Aorta (tissue), 5 donors: ENCODE measurements at regions not wholly inside any gene's neighbourhood (a gene's known extent, or its start where the extent isn't known, plus 50 kb on each side); places are given as distances from the start of the nearest gene placed in this dataset.
A peak's percentile ranks its signal among the peaks of the same experiment; 100 is the strongest.

Experiments used
- ATAC-seq: fragments of 200-7000 bp; cut with Tn5 transposase; one replicate; pipeline ENCODE4 v1.9.1; 2022; ENCODE audit warnings: moderate library complexity; ENCODE audit not compliant: low FRiP score
- DNase-seq, 2 donors: peaks; one replicate each; pipeline ENCODE4 v3.0.0-alpha.2; 2020
- H3K27ac ChIP-seq, 2 donors: one replicate each; pipeline ENCODE4 v1.5.1; 2013; ENCODE audit warnings: low read length in 2 of 2, mild to moderate bottlenecking in 2 of 2, moderate library complexity in 2 of 2, control low read depth in 1 of 2, inconsistent platforms in 1 of 2, low read depth in 1 of 2
- H3K27me3 ChIP-seq, 2 donors: one replicate each; pipeline ENCODE4 v1.6.1; 2013; ENCODE audit warnings: control low read depth in 1 of 2, low read length in 1 of 2, mild to moderate bottlenecking in 1 of 2, moderate library complexity in 1 of 2; ENCODE audit not compliant: insufficient read depth in 2 of 2, control insufficient read depth in 1 of 2
- H3K36me3 ChIP-seq, 2 donors: one replicate each; pipeline ENCODE4 v1.6.1; 2013; ENCODE audit warnings: control low read depth in 1 of 2, low read length in 1 of 2, mild to moderate bottlenecking in 1 of 2; ENCODE audit not compliant: insufficient read depth in 2 of 2, control insufficient read depth in 1 of 2
- H3K4me1 ChIP-seq, 2 donors: one replicate each; pipeline ENCODE4 v1.6.1; 2013; ENCODE audit warnings: low read length in 2 of 2, control low read depth in 1 of 2, mild to moderate bottlenecking in 1 of 2, moderate library complexity in 1 of 2; ENCODE audit not compliant: insufficient read depth in 2 of 2, control insufficient read depth in 1 of 2
- H3K4me3 ChIP-seq, 2 donors: one replicate each; pipeline ENCODE4 v1.5.1; 2013; ENCODE audit warnings: low read length in 2 of 2, control low read depth in 1 of 2, mild to moderate bottlenecking in 1 of 2
- H3K9me3 ChIP-seq: one replicate; pipeline ENCODE4 v1.6.1; 2013; ENCODE audit warnings: mild to moderate bottlenecking, low read length; ENCODE audit not compliant: control insufficient read depth
- whole genome bisulfite sequencing, 2 donors: extraction: QIAGEN DNeasy Blood & Tissue Kit; methylation state at CpG; one replicate each; pipeline ENCODE4 v1.1.7; 2013; 5-methylcytosine and 5-hydroxymethylcytosine counted together
- intact Hi-C, 2 donors: fragments of 100-400 bp; cut with DNase I; formaldehyde crosslinking; loops; one replicate each; pipeline versions ENCODE4 v1.14.2 to v1.15.0; 2022
- donor health status: healthy with polysubstance abuse.
- donor health status: Bipolar disorder and iron deficiency.
- donor health status: DM: no; HTN: no; CAD: no.
- donor health status: DM: no; HTN: no; CAD: no.
- donor health status: DM: yes; HTN: yes; CAD: no.

GRCh38 chr10:62626817-62627216, 177.7 kb upstream of the ADO start:
- DNase-seq (no peak), ATAC-seq (no peak)
- Histone ChIP-seq H3K27ac (no peak overlapping the region), H3K9me3 (no peaks in the 10 kb centered on the region), H3K36me3 (no peaks in the 10 kb centered on the region), H3K4me3 (no peak overlapping the region), H3K4me1 (no peaks in the 10 kb centered on the region), H3K27me3 (no peaks in the 10 kb centered on the region)
- intact Hi-C loops, result no loop called here
- 21 to 29% methylated on average over 2 of the region's 2 CpGs for WGBS, 2 donors

DNA sequence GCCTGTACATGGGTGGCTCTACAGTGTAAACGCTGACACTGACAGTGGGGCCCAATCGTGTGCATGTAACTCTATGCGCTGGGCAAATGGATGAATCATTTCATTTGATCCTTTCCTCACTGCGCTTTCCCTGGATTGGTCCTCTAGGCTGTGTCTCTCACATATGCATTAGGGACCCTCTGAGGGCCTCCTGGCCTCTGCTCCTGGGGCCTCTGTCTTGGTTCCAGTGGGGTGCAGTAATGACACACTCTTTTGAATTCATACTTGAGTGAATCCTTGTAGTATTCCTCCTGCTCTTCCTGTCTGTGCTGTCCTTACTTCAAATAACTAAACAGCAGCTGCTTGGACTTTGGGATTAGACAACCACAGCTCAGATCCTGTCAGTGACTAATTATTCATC, 176.5 kb upstream of the ADO start:
- WGBS, 2 donors, result 89 to 94% methylated on average over 4 of the region's 4 CpGs
- H3K4me3 ChIP-seq, result no peak overlapping the region

DNA sequence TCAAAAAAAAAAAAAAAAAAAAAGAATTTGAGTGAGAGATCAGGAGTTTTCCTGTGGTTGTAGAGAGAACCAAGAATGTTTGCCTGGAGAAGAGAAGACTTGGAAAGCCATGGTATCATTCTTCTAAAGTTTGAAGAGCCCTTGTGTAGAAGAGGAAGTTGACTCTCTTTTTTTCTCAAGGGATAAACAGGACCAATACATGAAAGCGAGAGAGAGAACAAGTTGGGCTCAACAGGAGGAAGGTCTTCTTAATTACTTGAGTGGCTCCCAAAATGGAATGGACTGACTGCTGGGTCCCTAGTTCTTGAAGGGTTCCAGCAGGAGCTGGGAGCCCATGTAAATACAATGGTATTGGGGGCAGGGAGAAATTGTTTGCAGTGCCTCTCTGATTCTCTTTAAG, 173.3 kb upstream of the ADO start:
- WGBS, 2 donors, result 58 to 100% methylated on average over 1 of the region's 1 CpG

More for the DNA sequence above, 176.5 kb upstream of the ADO start:
- H3K4me1 ChIP-seq, result no peaks in the 10 kb centered on the region
- DNase-seq (no peak), ATAC-seq (no peak)
- no peak overlapping the region for H3K27ac ChIP-seq
- no peaks in the 10 kb centered on the region for H3K27me3 ChIP-seq
- intact Hi-C loops, result no loop called here
- H3K9me3 ChIP-seq, result no peaks in the 10 kb centered on the region
- no peaks in the 10 kb centered on the region for H3K36me3 ChIP-seq

GRCh38 chr10:62632071-62632809, 172.3 kb upstream of the ADO start:
- H3K27me3 ChIP-seq, result no peaks in the 10 kb centered on the region
- no peaks in the 10 kb centered on the region for H3K9me3 ChIP-seq
- no peak overlapping the region for H3K4me3 ChIP-seq
- ATAC-seq, result peak; percentile 57
- DNase-seq, result peak in 1 of 2 donors; percentile 64
- intact Hi-C loops, result no loop called here
- no peak overlapping the region for H3K27ac ChIP-seq
- WGBS, 2 donors, result 43 to 49% methylated on average over 12 of the region's 12 CpGs
- no peaks in the 10 kb centered on the region for H3K4me1 ChIP-seq
- H3K36me3 ChIP-seq, result no peaks in the 10 kb centered on the region

More for the DNA sequence above, 173.3 kb upstream of the ADO start:
- intact Hi-C loops, result no loop called here
- Histone ChIP-seq H3K4me3 (no peak overlapping the region), H3K4me1 (no peaks in the 10 kb centered on the region), H3K27me3 (no peaks in the 10 kb centered on the region), H3K27ac (no peak overlapping the region), H3K9me3 (no peaks in the 10 kb centered on the region), H3K36me3 (no peaks in the 10 kb centered on the region)
- ATAC-seq (no peak), DNase-seq (no peak)

DNA sequence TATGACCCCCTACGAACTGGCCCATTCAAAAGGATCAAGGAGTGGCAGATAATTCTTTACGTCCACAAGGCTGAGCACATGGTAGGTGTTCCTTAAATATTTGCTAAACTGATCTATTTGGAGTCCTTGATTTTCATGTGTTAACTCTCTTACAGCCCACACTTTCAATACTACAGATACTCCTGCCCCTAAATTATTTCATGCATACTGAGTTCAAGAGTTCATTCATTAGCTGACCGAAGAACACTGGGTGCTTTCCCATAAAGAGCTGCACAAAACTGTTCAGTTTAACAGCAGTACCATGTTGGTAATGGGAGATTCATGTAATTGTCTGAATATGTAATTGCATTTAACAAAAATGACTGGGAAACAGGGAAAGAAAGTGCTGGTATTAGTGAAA, 170.5 kb upstream of the ADO start:
- DNase-seq (no peak), ATAC-seq (no peak)
- intact Hi-C loops, result no loop called here
- Histone ChIP-seq H3K4me3 (no peak overlapping the region), H3K27ac (no peak overlapping the region), H3K4me1 (no peaks in the 10 kb centered on the region), H3K9me3 (no peaks in the 10 kb centered on the region), H3K27me3 (no peaks in the 10 kb centered on the region), H3K36me3 (no peaks in the 10 kb centered on the region)
- WGBS, 2 donors, result 89 to 94% methylated on average over 3 of the region's 3 CpGs

DNA sequence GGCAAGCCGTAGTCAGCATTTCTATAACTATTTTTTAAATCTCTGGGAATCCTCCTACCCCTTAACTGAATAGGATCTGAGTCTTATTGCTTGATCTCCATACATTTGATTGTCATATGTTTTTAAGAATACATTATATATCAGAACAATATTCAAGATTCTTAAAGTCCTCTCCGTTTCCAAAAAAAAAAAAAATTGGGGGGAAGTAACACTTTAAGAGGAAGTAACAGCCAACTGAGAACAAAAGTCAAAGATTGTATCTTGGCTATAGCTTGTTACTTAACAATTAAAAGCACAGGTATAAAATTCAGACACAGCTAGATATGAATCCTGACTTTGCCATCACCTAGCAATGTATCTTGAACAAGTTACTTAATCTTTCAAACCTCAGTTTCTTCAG, 169.9 kb upstream of the ADO start:
- Histone ChIP-seq H3K27ac (no peak overlapping the region), H3K27me3 (no peaks in the 10 kb centered on the region), H3K4me1 (no peaks in the 10 kb centered on the region), H3K36me3 (no peaks in the 10 kb centered on the region), H3K4me3 (no peak overlapping the region), H3K9me3 (no peaks in the 10 kb centered on the region)
- 85 to 93% methylated on average over 2 of the region's 2 CpGs for WGBS, 2 donors
- ATAC-seq, result no peak
- intact Hi-C loops, result no loop called here
- no peak for DNase-seq

DNA sequence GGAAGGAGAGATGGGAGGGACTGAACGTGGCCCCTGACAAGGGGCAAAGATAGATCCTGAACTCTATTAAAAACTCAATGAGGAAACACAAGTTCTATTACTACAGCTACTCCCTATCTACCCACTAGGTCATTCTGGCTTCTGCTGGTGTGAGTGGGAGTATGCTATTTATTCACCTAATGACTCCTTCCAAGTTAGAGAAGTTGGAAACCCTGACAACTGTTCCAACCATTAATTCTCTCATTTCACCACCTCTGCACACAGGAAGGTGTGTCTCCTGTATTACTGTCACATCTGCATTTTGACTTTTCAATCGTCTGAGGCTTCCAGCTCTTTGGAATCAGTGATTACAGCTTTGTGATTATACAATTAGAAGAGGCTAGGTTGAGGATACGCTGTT, 169.4 kb upstream of the ADO start:
- no peaks in the 10 kb centered on the region for H3K27me3 ChIP-seq
- no peaks in the 10 kb centered on the region for H3K9me3 ChIP-seq
- DNase-seq (no peak), ATAC-seq (no peak)
- no peaks in the 10 kb centered on the region for H3K4me1 ChIP-seq
- H3K4me3 ChIP-seq, result no peak overlapping the region
- intact Hi-C loops, result no loop called here
- H3K27ac ChIP-seq, result no peak overlapping the region
- 79 to 86% methylated on average over 3 of the region's 3 CpGs for WGBS, 2 donors
- no peaks in the 10 kb centered on the region for H3K36me3 ChIP-seq

- no peaks in the 10 kb centered on the region for H3K4me1 ChIP-seq
- no peaks in the 10 kb centered on the region for H3K36me3 ChIP-seq
- H3K27ac ChIP-seq, result no peak overlapping the region
- DNase-seq (no peak), ATAC-seq (no peak)
- H3K4me3 ChIP-seq, result no peak overlapping the region
- no peaks in the 10 kb centered on the region for H3K9me3 ChIP-seq
- intact Hi-C loops, result no loop called here
- no peaks in the 10 kb centered on the region for H3K27me3 ChIP-seq
- WGBS, 2 donors, result 76 to 95% methylated on average over 3 of the region's 3 CpGs
Measured at GRCh38 chr10:62636825-62637248, 167.7 kb upstream of the ADO start.

DNA sequence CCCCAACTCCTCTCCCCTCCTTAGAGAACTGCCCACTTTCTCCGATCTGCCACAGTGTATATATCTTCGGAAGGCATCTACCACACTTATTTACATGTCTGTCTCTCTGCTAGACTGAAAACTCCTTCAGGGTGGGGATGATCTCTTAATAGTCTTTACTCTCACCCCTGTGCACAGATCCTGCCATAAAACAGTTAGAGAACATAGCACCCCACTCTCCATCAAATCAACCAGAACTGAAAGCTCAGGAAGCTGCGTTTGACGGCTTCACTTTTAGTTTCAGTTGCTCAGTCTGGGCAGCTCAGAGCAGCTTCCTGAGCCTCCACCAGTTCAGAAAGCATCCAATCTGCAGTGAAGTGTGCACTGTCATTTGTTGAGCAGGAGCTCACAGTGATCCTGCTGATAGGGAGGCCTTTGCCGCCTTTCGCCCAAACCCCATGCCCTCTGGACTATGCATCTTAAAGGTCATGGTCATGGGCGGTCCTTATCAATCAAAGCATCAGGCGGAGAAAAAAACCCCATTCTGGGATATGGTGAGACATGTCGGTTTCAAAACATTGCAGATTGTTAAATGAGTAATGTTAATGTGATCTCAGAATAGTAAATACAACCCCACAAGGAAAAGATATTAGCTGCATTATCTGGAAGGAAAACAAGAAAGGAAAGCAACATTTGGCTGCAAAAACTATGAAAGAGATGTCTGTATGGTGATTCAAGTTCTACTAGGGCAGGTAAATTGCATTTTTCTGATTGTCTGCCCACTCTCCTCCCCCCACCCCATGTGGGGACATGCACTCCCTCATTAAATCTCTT, 167.1 kb upstream of the ADO start:
- 49 to 59% methylated on average over 9 of the region's 9 CpGs for WGBS, 2 donors
- no peaks in the 10 kb centered on the region for H3K36me3 ChIP-seq
- DNase-seq (no peak), ATAC-seq (peak; percentile 53)
- intact Hi-C loops, result no loop called here
- H3K4me1 ChIP-seq, result no peaks in the 10 kb centered on the region
- no peak overlapping the region for H3K27ac ChIP-seq
- no peaks in the 10 kb centered on the region for H3K27me3 ChIP-seq
- no peak overlapping the region for H3K4me3 ChIP-seq
- no peaks in the 10 kb centered on the region for H3K9me3 ChIP-seq
